Epithelial cell of esophagus (primary cell): ENCODE measurements at regions not wholly inside any gene's neighbourhood (a gene's known extent, or its start where the extent isn't known, plus 50 kb on each side); places are given as distances from the start of the nearest gene placed in this dataset.

Experiments
- DNase-seq: peaks from one replicate; pipeline ENCODE4 v3.0.0; 2010; ENCODE audit warnings: low read depth
- H3K4me3 ChIP-seq: 2 replicates; pipeline ENCODE4 v1.5.1; 2011; ENCODE audit warnings: mild to moderate bottlenecking, low read length, control low read depth
- TF ChIP-seq, protein P1 (sequence below): IDR thresholded peaks from 2 replicates; pipeline ENCODE4 v1.5.1; 2011; ENCODE audit warnings: low read depth, mild to moderate bottlenecking, low read length, control low read depth, inconsistent platforms; ENCODE audit not compliant: insufficient read depth; ENCODE audit errors: missing control alignments

GRCh38 chr5:57037355-57037754, 85.4 kb upstream of the MIER3 start:
- TF ChIP-seq, protein P1, sequence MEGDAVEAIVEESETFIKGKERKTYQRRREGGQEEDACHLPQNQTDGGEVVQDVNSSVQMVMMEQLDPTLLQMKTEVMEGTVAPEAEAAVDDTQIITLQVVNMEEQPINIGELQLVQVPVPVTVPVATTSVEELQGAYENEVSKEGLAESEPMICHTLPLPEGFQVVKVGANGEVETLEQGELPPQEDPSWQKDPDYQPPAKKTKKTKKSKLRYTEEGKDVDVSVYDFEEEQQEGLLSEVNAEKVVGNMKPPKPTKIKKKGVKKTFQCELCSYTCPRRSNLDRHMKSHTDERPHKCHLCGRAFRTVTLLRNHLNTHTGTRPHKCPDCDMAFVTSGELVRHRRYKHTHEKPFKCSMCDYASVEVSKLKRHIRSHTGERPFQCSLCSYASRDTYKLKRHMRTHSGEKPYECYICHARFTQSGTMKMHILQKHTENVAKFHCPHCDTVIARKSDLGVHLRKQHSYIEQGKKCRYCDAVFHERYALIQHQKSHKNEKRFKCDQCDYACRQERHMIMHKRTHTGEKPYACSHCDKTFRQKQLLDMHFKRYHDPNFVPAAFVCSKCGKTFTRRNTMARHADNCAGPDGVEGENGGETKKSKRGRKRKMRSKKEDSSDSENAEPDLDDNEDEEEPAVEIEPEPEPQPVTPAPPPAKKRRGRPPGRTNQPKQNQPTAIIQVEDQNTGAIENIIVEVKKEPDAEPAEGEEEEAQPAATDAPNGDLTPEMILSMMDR, result no peak

GRCh38 chr5:57041570-57041969, 89.6 kb upstream of the MIER3 start:
- no peak overlapping the region for H3K4me3 ChIP-seq
- TF ChIP-seq, protein P1, result no peak
- no peak for DNase-seq

More at GRCh38 chr5:57037355-57037754, 85.4 kb upstream of the MIER3 start:
- DNase-seq, result no peak
- no peak overlapping the region for H3K4me3 ChIP-seq

- TF ChIP-seq, protein P1, result no peak
- no peak for DNase-seq
- no peak overlapping the region for H3K4me3 ChIP-seq
Observed at GRCh38 chr5:57042524-57042931, 90.6 kb upstream of the MIER3 start.

DNA sequence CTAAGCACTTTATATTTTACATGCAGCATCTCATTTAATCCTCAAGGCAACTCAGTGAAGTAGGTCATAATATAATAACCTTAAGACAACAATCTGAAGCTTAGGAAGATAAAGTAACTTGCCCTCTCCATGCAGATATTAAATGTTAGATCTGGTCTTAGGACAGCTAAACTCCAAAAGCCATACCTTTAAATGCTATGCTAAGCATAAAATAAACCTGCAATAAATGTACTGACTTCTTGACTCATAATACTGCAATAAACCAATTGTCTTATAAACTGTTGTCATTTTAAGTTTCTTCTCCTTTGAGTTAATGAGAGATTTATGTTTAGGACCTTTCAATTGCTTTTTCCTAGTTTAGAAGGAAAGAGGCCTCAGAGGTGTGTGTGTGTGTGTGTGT, 102.2 kb upstream of the MIER3 start:
- DNase-seq, result no peak
- TF ChIP-seq, protein P1, result no peak
- H3K4me3 ChIP-seq, result no peak overlapping the region

GRCh38 chr5:57054671-57055070, 102.7 kb upstream of the MIER3 start:
- TF ChIP-seq, protein P1, result no peak
- no peak overlapping the region for H3K4me3 ChIP-seq
- no peak for DNase-seq

DNA sequence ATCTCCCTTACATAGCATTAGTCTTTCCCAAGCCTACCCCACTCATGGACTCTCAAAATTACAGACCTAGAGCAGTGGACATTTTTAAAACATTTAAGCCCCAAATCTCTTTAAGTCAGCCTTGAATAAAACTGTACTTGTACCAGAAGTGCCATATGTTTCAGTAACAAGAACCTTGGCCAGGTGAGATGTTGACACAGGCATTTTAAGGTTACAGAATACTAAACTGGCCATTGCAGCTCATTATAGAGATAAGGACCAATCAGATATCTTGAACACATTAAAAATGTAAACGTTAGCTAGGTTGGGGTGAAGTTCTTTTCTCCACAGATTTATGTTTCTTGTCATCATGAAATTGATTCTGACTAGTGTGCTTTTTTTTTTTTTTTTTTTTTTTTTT, 103.8 kb upstream of the MIER3 start:
- no peak overlapping the region for H3K4me3 ChIP-seq
- TF ChIP-seq, protein P1, result no peak
- DNase-seq, result no peak

DNA sequence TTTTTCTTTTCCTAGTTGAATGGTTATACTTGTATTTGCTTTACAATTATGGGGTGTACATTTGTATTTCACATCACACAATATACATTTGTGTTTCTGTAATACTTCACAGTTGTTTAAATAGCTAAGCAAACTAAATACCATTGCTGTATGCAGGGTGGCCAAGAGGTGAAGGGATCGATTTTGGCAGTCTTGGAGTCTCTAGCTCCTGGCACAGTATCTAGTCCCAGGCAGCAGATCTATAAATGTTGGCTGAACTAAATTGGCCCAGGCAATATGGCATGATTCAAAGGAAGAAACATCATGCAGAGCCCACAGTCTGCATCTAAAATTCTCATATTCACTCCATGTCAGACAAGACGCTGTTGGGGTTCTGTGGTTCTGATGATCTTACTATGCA, 110.1 kb upstream of the GPBP1 start:
- TF ChIP-seq, protein P1, result no peak
- no peak for DNase-seq
- H3K4me3 ChIP-seq, result no peak overlapping the region
